Upper lobe of left lung (tissue), 6 donors: ENCODE measurements at regions not wholly inside any gene's neighbourhood (a gene's known extent, or its start where the extent isn't known, plus 50 kb on each side); places are given as distances from the start of the nearest gene placed in this dataset.

Experiments used
- ATAC-seq, 2 donors: fragments of 200-7000 bp; cut with Tn5 transposase; one replicate each; pipeline ENCODE4 v1.9.1; 2022; ENCODE audit warnings: mild to moderate bottlenecking in 2 of 2, moderate library complexity in 2 of 2; ENCODE audit not compliant: low FRiP score in 2 of 2
- DNase-seq, 2 donors: peaks; one replicate each; pipeline ENCODE4 v3.0.0-alpha.2; 2019 to 2020
- H3K27ac ChIP-seq, 4 donors: fragments of 200-600 bp; sonication (generic); one replicate each; pipeline ENCODE4 v1.5.1; 2016 to 2019
- H3K27me3 ChIP-seq, 4 donors: fragments of 200-600 bp; sonication (generic); one replicate each; pipeline ENCODE4 v1.5.1; 2017 to 2019
- H3K36me3 ChIP-seq, 4 donors: fragments of 200-600 bp; sonication (generic); one replicate each; pipeline ENCODE4 v1.5.1; 2016 to 2019
- H3K4me1 ChIP-seq, 4 donors: fragments of 200-600 bp; sonication (generic); one replicate each; pipeline ENCODE4 v1.5.1; 2018 to 2019
- H3K4me3 ChIP-seq, 4 donors: fragments of 200-600 bp; sonication (generic); one replicate each; pipeline ENCODE4 v1.5.1; 2017 to 2019; ENCODE audit warnings: mild to moderate bottlenecking in 2 of 4, moderate library complexity in 1 of 4
- H3K9me3 ChIP-seq, 4 donors: fragments of 200-600 bp; sonication (generic); one replicate each; pipeline ENCODE4 v1.5.1; 2018 to 2019
- CTCF ChIP-seq, 6 experiments: fragments of 450-650 bp in 4 of 6; fragments of 200-600 bp in 2 of 6; sonication (generic) in 2 of 6; IDR thresholded peaks; one replicate each; pipeline ENCODE4 v1.5.1; 2016 to 2019; ENCODE audit warnings: antibody characterized with exemption in 6 of 6
- EP300 ChIP-seq, 4 donors: sonication (generic); formaldehyde crosslinking; IDR thresholded peaks; one replicate each; pipeline ENCODE4 v1.5.1; 2017; ENCODE audit warnings: antibody characterized with exemption in 4 of 4, control low read depth in 2 of 4
- POLR2A ChIP-seq, 4 donors: fragments of 450-650 bp; IDR thresholded peaks; one replicate each; pipeline ENCODE4 v1.5.1; 2016 to 2017; ENCODE audit warnings: antibody characterized with exemption in 4 of 4, mild to moderate bottlenecking in 2 of 4
- POLR2AphosphoS5 ChIP-seq, 2 donors: sonication (generic); formaldehyde crosslinking; IDR thresholded peaks; one replicate each; pipeline ENCODE4 v1.5.1; 2017; ENCODE audit warnings: antibody characterized with exemption in 2 of 2
- WGBS, 2 donors: methylation state at CpG; one replicate each; pipeline ENCODE4 v1.1.5; 2017 to 2018; 5-methylcytosine and 5-hydroxymethylcytosine counted together
- donor health status: DM: no; HTN: no; CAD: no; lungs with moderate emphysema.
- donor health status: DM: no; HTN: yes; CAD: no; lungs with severe emphysema.

DNA sequence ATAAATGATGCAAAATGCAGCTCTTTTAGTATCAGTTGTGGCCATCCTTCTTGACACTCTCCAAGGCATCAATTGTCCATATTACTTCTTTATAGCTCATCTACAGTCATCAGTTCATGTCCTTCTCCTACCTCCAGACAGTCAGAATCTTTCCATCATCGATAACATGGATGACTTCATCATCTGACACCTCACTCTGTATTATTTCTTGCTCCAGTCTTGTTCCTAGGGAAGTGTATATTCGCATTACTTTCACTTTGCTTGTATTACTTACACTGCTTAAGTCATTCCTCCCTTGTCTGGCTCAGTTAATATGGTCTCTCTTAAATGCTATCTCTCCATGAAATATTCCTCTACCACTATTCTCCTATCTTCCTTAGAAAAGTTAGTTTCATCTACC is 999.1 kb upstream of the SLC10A2 start:
- H3K4me1 ChIP-seq = no peaks in the 10 kb centered on the region
- H3K36me3 ChIP-seq = no peaks in the 10 kb centered on the region
- ATAC-seq = no peak
- DNase-seq = no peak
- H3K27me3 ChIP-seq = no peaks in the 10 kb centered on the region
- no peak for TF ChIP-seq POLR2A (IDR thresholded peaks at IDR 0.05)
- H3K9me3 ChIP-seq = no peaks in the 10 kb centered on the region
- no peak overlapping the region for H3K4me3 ChIP-seq
- WGBS, 2 donors = 79 to 80% methylated on average over 2 of the region's 2 CpGs
- H3K27ac ChIP-seq = no peak overlapping the region

GRCh38 chr13:104057861-104058260 is 991.6 kb upstream of the SLC10A2 start:
- H3K27ac ChIP-seq = no peak overlapping the region
- no peaks in the 10 kb centered on the region for H3K27me3 ChIP-seq
- no peak for DNase-seq
- H3K4me3 ChIP-seq = no peak overlapping the region
- H3K4me1 ChIP-seq = no peaks in the 10 kb centered on the region
- H3K9me3 ChIP-seq = no peaks in the 10 kb centered on the region
- ATAC-seq = no peak
- 84 to 85% methylated on average over 4 of the region's 4 CpGs for whole genome bisulfite sequencing, 2 donors
- TF ChIP-seq CTCF (IDR thresholded peaks at IDR 0.05) (no peak), EP300 (IDR thresholded peaks at IDR 0.05) (no peak), POLR2AphosphoS5 (IDR thresholded peaks at IDR 0.05) (no peak), POLR2A (IDR thresholded peaks at IDR 0.05) (no peak)
- H3K36me3 ChIP-seq = no peaks in the 10 kb centered on the region

DNA sequence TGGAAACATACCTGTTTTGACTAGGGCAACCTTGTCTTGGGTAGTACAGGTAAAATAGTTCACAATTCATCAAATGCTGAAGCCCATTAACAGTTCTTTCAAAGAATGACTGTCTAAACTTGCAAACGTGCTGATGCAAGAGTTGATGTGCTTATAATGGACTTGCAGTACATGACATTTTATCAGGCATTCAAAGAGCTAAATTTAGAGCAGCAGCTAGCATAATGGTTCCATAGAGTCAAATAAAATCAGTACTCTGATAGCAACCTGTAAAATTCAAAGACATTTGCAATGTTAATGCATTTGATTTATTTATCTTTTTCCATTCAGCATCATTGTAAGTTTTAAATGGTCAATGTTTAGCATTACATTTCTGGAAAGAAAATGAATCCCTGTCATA is 979.7 kb upstream of the SLC10A2 start:
- Histone ChIP-seq H3K36me3 (no peaks in the 10 kb centered on the region), H3K27ac (no peak overlapping the region), H3K9me3 (no peaks in the 10 kb centered on the region), H3K4me1 (no peaks in the 10 kb centered on the region), H3K4me3 (no peak overlapping the region), H3K27me3 (no peaks in the 10 kb centered on the region)
- TF ChIP-seq CTCF (IDR thresholded peaks at IDR 0.05) (no peak), POLR2AphosphoS5 (IDR thresholded peaks at IDR 0.05) (no peak)
- DNase-seq (no peak), ATAC-seq (no peak)
- 59 to 62% methylated on average over 1 of the region's 1 CpG for WGBS, 2 donors

GRCh38 chr13:104043184-104043583 is 977.0 kb upstream of the SLC10A2 start:
- Histone ChIP-seq H3K4me3 (no peak overlapping the region), H3K27me3 (no peaks in the 10 kb centered on the region), H3K9me3 (no peaks in the 10 kb centered on the region), H3K27ac (no peak overlapping the region), H3K4me1 (no peaks in the 10 kb centered on the region), H3K36me3 (no peaks in the 10 kb centered on the region)
- ATAC-seq (no peak), DNase-seq (no peak)
- TF ChIP-seq POLR2AphosphoS5 (IDR thresholded peaks at IDR 0.05) (no peak), POLR2A (IDR thresholded peaks at IDR 0.05) (no peak), EP300 (IDR thresholded peaks at IDR 0.05) (no peak), CTCF (IDR thresholded peaks at IDR 0.05) (no peak)
- WGBS, 2 donors = 61 to 81% methylated on average over 2 of the region's 2 CpGs

GRCh38 chr13:104034891-104035290 is 968.7 kb upstream of the SLC10A2 start:
- TF ChIP-seq POLR2A (IDR thresholded peaks at IDR 0.05) = no peak
- TF ChIP-seq CTCF (IDR thresholded peaks at IDR 0.05) = no peak
- TF ChIP-seq EP300 (IDR thresholded peaks at IDR 0.05) = no peak
- no peak for TF ChIP-seq POLR2AphosphoS5 (IDR thresholded peaks at IDR 0.05)
- Histone ChIP-seq H3K9me3 (no peaks in the 10 kb centered on the region), H3K4me3 (no peak overlapping the region), H3K27me3 (no peaks in the 10 kb centered on the region), H3K36me3 (no peaks in the 10 kb centered on the region), H3K27ac (no peak overlapping the region), H3K4me1 (no peaks in the 10 kb centered on the region)
- WGBS, 2 donors = 86 to 94% methylated on average over 2 of the region's 2 CpGs
- DNase-seq = no peak
- no peak for ATAC-seq
